Nephron (organoid): ENCODE measurements at regions not wholly inside any gene's neighbourhood (a gene's known extent, or its start where the extent isn't known, plus 50 kb on each side); places are given as distances from the start of the nearest gene placed in this dataset.

ENCODE experiments used
- H3K27ac Mint-ChIP-seq, 3 experiments: 2 replicates each; pipeline ENCODE4 v1.8.0; 2020; ENCODE audit warnings: mixed read lengths in 3 of 3, mild to moderate bottlenecking in 2 of 3, moderate library complexity in 1 of 3
- H3K27me3 Mint-ChIP-seq: 2 replicates; pipeline ENCODE4 v1.8.0; 2021; ENCODE audit warnings: low read depth, mild to moderate bottlenecking, moderate library complexity, mixed read lengths
- H3K36me3 Mint-ChIP-seq: 2 replicates; pipeline ENCODE4 v1.8.0; 2020; ENCODE audit warnings: low read depth, mixed read lengths
- H3K4me1 Mint-ChIP-seq: 2 replicates; pipeline ENCODE4 v1.8.0; 2020; ENCODE audit warnings: mixed read lengths
- H3K4me3 Mint-ChIP-seq, 3 experiments: 2 replicates each; pipeline ENCODE4 v1.8.0; 2020; ENCODE audit warnings: mild to moderate bottlenecking in 3 of 3, mixed read lengths in 3 of 3, moderate library complexity in 2 of 3
- H3K9me3 Mint-ChIP-seq: 2 replicates; pipeline ENCODE4 v1.8.0; 2020; ENCODE audit warnings: mixed read lengths
- CTCF ChIP-seq, 3 experiments: fragments of 200-600 bp; sonication (generic); IDR thresholded peaks; one replicate each; pipeline ENCODE4 v1.5.0; 2021; ENCODE audit warnings: antibody characterized with exemption in 3 of 3; ENCODE audit not compliant: unreplicated experiment in 3 of 3

DNA sequence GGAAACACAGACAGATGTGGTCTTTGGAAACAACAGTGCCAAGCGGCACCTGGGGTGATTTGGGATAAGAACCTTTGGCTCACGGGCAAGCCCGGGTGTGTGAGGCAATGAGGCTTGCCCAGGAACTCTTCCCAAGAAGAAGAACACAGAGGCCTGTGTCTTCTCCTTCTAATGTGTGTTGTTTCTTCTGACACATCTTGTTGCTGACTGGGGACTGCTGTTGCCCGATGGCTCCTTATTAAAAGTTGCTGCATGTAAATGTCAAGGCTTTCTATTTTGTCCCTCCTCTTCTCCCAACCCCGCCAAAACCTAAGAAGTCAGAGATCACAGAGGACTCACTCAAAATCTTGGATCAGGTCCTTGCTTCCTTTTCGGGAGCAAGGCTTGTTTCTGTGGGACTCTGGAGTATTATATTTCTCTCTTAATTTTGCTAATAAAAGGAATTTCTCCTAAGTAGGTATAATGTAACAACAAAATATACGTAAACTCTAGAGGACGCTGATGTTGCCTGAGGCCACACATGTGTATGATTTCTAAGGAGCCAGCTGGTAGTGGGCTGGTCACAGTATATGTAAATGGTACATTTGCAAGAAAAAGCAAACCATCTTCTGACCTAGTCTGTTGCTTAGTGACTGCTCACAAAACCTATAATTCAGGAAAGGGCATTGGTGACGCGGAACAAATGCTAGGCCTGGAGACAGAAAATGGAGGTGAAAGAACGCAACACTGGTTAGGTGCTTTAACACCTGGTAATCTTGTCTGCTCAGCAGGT is 232.5 kb downstream of the GADD45G start:
- Mint-ChIP-seq H3K4me1 (peaks cover 30% of the 10 kb centered on the region), H3K9me3 (peaks cover 2% of the 10 kb centered on the region), H3K27me3 (peaks cover 29% of the 10 kb centered on the region), H3K4me3 (no peak overlapping the region), H3K27ac (no peak overlapping the region), H3K36me3 (no peaks in the 10 kb centered on the region)
- TF ChIP-seq CTCF (IDR thresholded peaks at IDR 0.05; ENCODE audit: unreplicated experiment in 3 of 3): no peak

GRCh38 chr9:89837934-89838310 is 233.1 kb downstream of the GADD45G start:
- Mint-ChIP-seq H3K4me1 (peaks cover 35% of the 10 kb centered on the region), H3K36me3 (no peaks in the 10 kb centered on the region), H3K9me3 (peaks cover 2% of the 10 kb centered on the region), H3K4me3 (no peak overlapping the region), H3K27ac (no peak overlapping the region), H3K27me3 (peaks cover 28% of the 10 kb centered on the region)
- TF ChIP-seq CTCF (IDR thresholded peaks at IDR 0.05; ENCODE audit: unreplicated experiment in 3 of 3): no peak

DNA sequence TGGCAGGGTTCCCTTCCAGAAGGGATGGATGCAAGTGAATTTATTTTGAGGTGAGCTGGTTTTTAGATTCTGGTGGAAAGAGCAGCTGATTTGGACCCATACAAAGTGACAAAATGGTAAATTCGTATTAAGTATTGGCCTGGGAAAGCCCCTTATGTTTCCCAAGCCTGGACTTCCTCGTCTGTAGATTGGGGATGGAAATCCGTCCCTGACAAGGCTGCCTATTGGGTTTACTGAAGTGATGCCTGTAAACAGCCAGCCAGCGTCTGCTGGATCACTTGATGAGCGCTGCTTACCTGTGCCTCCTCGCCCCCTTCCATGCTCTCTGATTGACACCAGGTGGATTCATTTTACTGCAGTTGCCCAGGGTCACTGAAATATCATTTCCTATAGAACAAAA is 233.8 kb downstream of the GADD45G start:
- Mint-ChIP-seq H3K27me3 (peaks cover 32% of the 10 kb centered on the region), H3K4me1 (peaks cover 42% of the 10 kb centered on the region), H3K9me3 (no peaks in the 10 kb centered on the region), H3K36me3 (no peaks in the 10 kb centered on the region), H3K4me3 (no peak overlapping the region), H3K27ac (no peak overlapping the region)
- no peak for TF ChIP-seq CTCF (IDR thresholded peaks at IDR 0.05; ENCODE audit: unreplicated experiment in 3 of 3)

DNA sequence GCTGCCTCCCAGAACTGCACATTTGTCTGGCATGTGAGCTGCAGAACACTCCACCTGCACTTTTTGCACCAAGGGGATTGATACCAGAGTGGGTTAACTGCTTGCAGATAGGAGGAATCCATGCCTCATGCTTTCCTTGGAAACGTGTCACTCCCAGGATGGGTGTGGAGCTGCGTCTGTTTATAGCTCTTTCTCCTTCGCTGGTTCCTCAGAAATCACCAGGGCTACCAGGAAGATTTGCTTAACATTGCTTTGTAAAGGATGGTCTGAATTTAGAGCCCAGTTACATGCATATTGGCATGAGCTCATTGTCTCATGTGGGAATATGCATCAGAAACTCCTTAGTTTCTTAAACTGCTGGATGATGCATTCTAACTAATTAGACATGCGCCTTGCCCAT is 234.6 kb downstream of the GADD45G start:
- H3K4me3 Mint-ChIP-seq: no peak overlapping the region
- peak overlapping the region in 2 of 3 experiments; percentile 50 for H3K27ac Mint-ChIP-seq
- no peaks in the 10 kb centered on the region for H3K36me3 Mint-ChIP-seq
- peaks cover 47% of the 10 kb centered on the region for H3K4me1 Mint-ChIP-seq
- no peak for TF ChIP-seq CTCF (IDR thresholded peaks at IDR 0.05; ENCODE audit: unreplicated experiment in 3 of 3)
- peaks cover 32% of the 10 kb centered on the region for H3K27me3 Mint-ChIP-seq
- H3K9me3 Mint-ChIP-seq: no peaks in the 10 kb centered on the region

DNA sequence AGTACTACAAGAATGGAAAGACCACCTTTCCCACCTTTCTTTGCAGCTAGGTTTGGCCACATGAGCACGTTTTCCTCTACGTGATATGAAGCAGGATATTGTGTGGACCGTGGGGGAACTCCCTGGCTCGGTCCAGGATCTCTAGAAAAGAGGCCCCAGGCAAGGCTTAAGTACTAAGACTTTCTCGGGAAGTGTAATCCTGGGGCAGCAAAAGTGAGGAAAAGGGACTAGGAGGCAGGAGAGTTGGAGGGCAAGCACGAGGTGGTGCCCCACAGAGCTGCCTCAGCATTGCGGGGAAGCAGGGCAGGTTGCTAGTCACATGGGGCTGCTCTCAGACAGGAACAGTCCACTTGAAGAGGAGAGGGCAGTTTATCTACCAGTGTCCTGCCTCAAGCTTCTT is 235.1 kb downstream of the GADD45G start:
- Mint-ChIP-seq H3K27ac (peak overlapping the region in 2 of 3 experiments; percentile 50), H3K36me3 (no peaks in the 10 kb centered on the region), H3K4me3 (no peak overlapping the region), H3K27me3 (peaks cover 34% of the 10 kb centered on the region), H3K9me3 (no peaks in the 10 kb centered on the region), H3K4me1 (peaks cover 47% of the 10 kb centered on the region)
- no peak for TF ChIP-seq CTCF (IDR thresholded peaks at IDR 0.05; ENCODE audit: unreplicated experiment in 3 of 3)

DNA sequence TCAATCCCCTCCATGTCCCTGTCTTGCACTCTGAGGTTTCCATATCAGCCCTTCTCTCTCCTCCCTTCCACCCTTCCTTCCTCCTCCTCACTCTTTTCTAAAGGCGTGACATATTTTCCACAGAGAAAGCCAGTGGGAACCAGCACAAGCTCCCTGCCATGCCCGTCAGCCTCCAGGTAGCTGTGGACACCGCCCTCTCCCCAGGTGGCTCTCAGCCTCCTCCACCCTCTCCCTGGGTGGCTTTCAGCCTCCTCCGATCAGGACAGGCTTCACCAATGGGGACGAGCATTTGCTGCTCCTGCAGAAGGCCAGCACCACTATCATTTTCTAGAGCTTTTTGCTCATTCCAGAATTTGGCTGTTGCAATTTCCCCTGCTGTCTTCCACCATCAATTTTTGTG is 236.6 kb downstream of the GADD45G start:
- Mint-ChIP-seq H3K36me3 (no peaks in the 10 kb centered on the region), H3K4me1 (peaks cover 58% of the 10 kb centered on the region), H3K4me3 (no peak overlapping the region), H3K27me3 (peaks cover 31% of the 10 kb centered on the region), H3K9me3 (no peaks in the 10 kb centered on the region), H3K27ac (no peak overlapping the region)
- TF ChIP-seq CTCF (IDR thresholded peaks at IDR 0.05; ENCODE audit: unreplicated experiment in 3 of 3): no peak
